ENCODE measurements at regions not wholly inside any gene's neighbourhood (a gene's known extent, or its start where the extent isn't known, plus 50 kb on each side); places are given as distances from the start of the nearest gene placed in this dataset.
"Not testable (repeated sequence)": the region's sequence is repeated elsewhere in the genome, so short reads cannot be mapped to it uniquely, and the experiment has no call there.

- DNase-seq = no peak
These were observed 161.6 kb upstream of the ANKRD50 start for GRCh38 chr4:124874172-124874450.

- no peak for DNase-seq
These were observed 161.0 kb upstream of the ANKRD50 start for GRCh38 chr4:124873361-124874171.

- DNase-seq = no peak
These were observed 160.1 kb upstream of the ANKRD50 start for GRCh38 chr4:124872659-124873058.

- DNase-seq = no peak
These were observed 157.5 kb upstream of the ANKRD50 start for GRCh38 chr4:124869961-124870495.

- no peak for DNase-seq
These were observed 156.0 kb upstream of the ANKRD50 start for GRCh38 chr4:124868495-124868894.

GRCh38 chr4:124867536-124867935, 155.0 kb upstream of the ANKRD50 start:
- no peak for DNase-seq

- DNase-seq = no peak
These were observed 153.8 kb upstream of the ANKRD50 start for GRCh38 chr4:124866301-124866700.

GRCh38 chr4:124863040-124863545, 150.6 kb upstream of the ANKRD50 start:
- DNase-seq = no peak

- DNase-seq = no peak
These were observed 149.7 kb upstream of the ANKRD50 start for GRCh38 chr4:124862261-124862660.

GRCh38 chr4:124861761-124862160, 149.2 kb upstream of the ANKRD50 start:
- DNase-seq = no peak

- DNase-seq = no peak
These were observed 142.4 kb upstream of the ANKRD50 start for GRCh38 chr4:124854968-124855367.

GRCh38 chr4:124851741-124852140, 139.2 kb upstream of the ANKRD50 start:
- no peak for DNase-seq

GRCh38 chr4:124846306-124846705, 133.8 kb upstream of the ANKRD50 start:
- no peak for DNase-seq

- DNase-seq = no peak
These were observed 127.4 kb upstream of the ANKRD50 start for GRCh38 chr4:124839786-124840390.

GRCh38 chr4:124833831-124834505, 121.4 kb upstream of the ANKRD50 start:
- no peak for DNase-seq

- DNase-seq = no peak
These were observed 115.8 kb upstream of the ANKRD50 start for GRCh38 chr4:124828382-124828781.

- DNase-seq = no peak
These were observed 105.0 kb upstream of the ANKRD50 start for GRCh38 chr4:124817531-124817930.

GRCh38 chr4:124812203-124812602, 99.7 kb upstream of the ANKRD50 start:
- DNase-seq = not testable (repeated sequence)

- no peak for DNase-seq
These were observed 98.3 kb upstream of the ANKRD50 start for GRCh38 chr4:124810827-124811226.

GRCh38 chr4:124807421-124807820, 94.9 kb upstream of the ANKRD50 start:
- DNase-seq = no peak

GRCh38 chr4:124806403-124806802, 93.9 kb upstream of the ANKRD50 start:
- no peak for DNase-seq

GRCh38 chr4:124804584-124804983, 92.1 kb upstream of the ANKRD50 start:
- DNase-seq = no peak

- no peak for DNase-seq
These were observed 91.5 kb upstream of the ANKRD50 start for GRCh38 chr4:124804041-124804440.

- DNase-seq = no peak
These were observed 91.1 kb upstream of the ANKRD50 start for GRCh38 chr4:124803641-124804040.
